Ovary (tissue), 7 donors: ENCODE measurements at regions not wholly inside any gene's neighbourhood (a gene's known extent, or its start where the extent isn't known, plus 50 kb on each side); places are given as distances from the start of the nearest gene placed in this dataset.

ENCODE experiments used
- DNase-seq, 5 donors: peaks; one replicate each; pipeline ENCODE4 v3.0.0-alpha.2; 2019 to 2020
- H3K27ac ChIP-seq, 2 donors: fragments of 200-600 bp; one replicate each; pipeline versions ENCODE4 v1.5.1 to v1.8.0; 2019 to 2022
- H3K27me3 ChIP-seq: fragments of 200-600 bp; one replicate; pipeline ENCODE4 v1.8.0; 2022
- H3K36me3 ChIP-seq: fragments of 200-600 bp; sonication (generic); one replicate; pipeline ENCODE4 v1.5.1; 2019
- H3K4me1 ChIP-seq: one replicate; pipeline ENCODE4 v1.8.1; 2013; ENCODE audit warnings: mild to moderate bottlenecking, moderate library complexity; ENCODE audit not compliant: insufficient read depth
- H3K4me3 ChIP-seq: fragments of 200-600 bp; sonication (generic); one replicate; pipeline ENCODE4 v1.5.1; 2017
- H3K9me3 ChIP-seq, 2 donors: fragments of 200-600 bp in 1 of 2; sonication (generic) in 1 of 2; one replicate each; pipeline versions ENCODE4 v1.5.1 to v1.8.1; 2013 to 2019; ENCODE audit warnings: mild to moderate bottlenecking in 1 of 2, moderate library complexity in 1 of 2
- EP300 ChIP-seq: sonication (generic); formaldehyde crosslinking; IDR thresholded peaks from one replicate; pipeline ENCODE4 v1.6.1; 2017; ENCODE audit warnings: antibody characterized with exemption
- POLR2A ChIP-seq: fragments of 450-650 bp; IDR thresholded peaks from one replicate; pipeline ENCODE4 v1.6.1; 2017; ENCODE audit warnings: antibody characterized with exemption, mild to moderate bottlenecking, moderate library complexity
- WGBS, 3 donors: extraction: QIAGEN DNeasy Blood & Tissue Kit in 1 of 3; methylation state at CpG; one replicate each; pipeline versions ENCODE4 v1.1.5 to v1.1.7; 2013 to 2017; 5-methylcytosine and 5-hydroxymethylcytosine counted together
- intact Hi-C, 4 donors: fragments of 100-400 bp; cut with DNase I; formaldehyde crosslinking; loops; one replicate each; pipeline versions ENCODE4 v1.11.0 to v1.15.1; 2022 to 2023
- TF ChIP-seq, protein P1 (sequence below), 3 donors: fragments of 450-650 bp in 2 of 3; fragments of 200-600 bp in 1 of 3; IDR thresholded peaks; one replicate each; pipeline versions ENCODE4 v1.5.1 to v1.8.0; 2016 to 2022; ENCODE audit warnings: antibody characterized with exemption in 3 of 3, mild to moderate bottlenecking in 1 of 3
- donor health status: DM: no; HTN: no; CAD: no; lungs with moderate emphysema.
- donor health status: DM: no; HTN: no; CAD: no.
- donor health status: Bipolar disorder and iron deficiency.
- donor health status: DM: no; HTN: no; CAD: no.
- donor health status: DM: yes; HTN: yes; CAD: no.

DNA sequence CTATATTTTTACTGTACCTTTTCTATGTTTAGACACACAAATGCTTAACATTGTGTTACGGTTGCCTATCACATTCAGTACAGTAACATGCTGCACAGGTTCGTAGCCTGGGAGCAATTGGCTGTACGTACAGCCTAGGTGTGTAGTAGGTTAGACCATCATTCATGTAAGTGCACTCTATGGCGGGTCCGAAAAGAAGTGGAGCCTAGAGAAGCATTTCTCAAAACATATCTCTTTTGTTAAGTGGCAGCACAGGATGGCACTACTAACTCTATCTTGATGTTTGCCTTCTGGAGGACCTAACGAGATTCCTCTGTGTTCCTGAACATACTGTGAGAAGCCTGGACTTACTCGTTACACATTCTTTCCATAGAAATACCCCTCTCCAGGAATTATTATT, 132.3 kb upstream of the ADPGK start:
- no peak for DNase-seq
- 72 to 84% (median 81%) methylated on average over 7 of the region's 7 CpGs for WGBS, 3 donors
- no peak overlapping the region for H3K27ac ChIP-seq
- intact Hi-C loops, result no loop called here
- no peaks in the 10 kb centered on the region for H3K27me3 ChIP-seq
- no peak overlapping the region for H3K4me3 ChIP-seq
- H3K4me1 ChIP-seq, result no peaks in the 10 kb centered on the region
- no peak for TF ChIP-seq EP300
- no peak for TF ChIP-seq POLR2A
- TF ChIP-seq, protein P1, sequence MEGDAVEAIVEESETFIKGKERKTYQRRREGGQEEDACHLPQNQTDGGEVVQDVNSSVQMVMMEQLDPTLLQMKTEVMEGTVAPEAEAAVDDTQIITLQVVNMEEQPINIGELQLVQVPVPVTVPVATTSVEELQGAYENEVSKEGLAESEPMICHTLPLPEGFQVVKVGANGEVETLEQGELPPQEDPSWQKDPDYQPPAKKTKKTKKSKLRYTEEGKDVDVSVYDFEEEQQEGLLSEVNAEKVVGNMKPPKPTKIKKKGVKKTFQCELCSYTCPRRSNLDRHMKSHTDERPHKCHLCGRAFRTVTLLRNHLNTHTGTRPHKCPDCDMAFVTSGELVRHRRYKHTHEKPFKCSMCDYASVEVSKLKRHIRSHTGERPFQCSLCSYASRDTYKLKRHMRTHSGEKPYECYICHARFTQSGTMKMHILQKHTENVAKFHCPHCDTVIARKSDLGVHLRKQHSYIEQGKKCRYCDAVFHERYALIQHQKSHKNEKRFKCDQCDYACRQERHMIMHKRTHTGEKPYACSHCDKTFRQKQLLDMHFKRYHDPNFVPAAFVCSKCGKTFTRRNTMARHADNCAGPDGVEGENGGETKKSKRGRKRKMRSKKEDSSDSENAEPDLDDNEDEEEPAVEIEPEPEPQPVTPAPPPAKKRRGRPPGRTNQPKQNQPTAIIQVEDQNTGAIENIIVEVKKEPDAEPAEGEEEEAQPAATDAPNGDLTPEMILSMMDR (IDR thresholded peaks at IDR 0.05), result no peak
- no peaks in the 10 kb centered on the region for H3K9me3 ChIP-seq
- no peaks in the 10 kb centered on the region for H3K36me3 ChIP-seq

DNA sequence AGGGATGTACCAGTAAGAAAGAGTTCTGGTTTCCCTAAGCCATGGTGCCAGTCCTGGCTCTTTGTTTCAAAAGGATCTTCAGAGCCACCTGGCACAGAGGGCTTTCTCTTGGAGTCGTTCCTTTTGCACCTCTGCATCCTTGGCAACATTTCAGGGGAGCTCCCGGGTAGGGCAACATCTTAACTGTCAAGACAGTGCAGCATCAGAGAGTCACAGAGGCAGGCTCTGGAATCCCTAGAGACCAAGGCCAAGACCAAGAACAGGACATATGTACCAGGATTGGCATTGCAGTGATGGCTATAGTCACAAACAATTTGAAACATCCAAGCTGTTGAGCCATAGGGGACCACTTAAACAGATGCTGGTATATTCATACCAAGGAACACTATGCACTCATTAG, 129.4 kb upstream of the ADPGK start:
- intact Hi-C loops, result no loop called here

DNA sequence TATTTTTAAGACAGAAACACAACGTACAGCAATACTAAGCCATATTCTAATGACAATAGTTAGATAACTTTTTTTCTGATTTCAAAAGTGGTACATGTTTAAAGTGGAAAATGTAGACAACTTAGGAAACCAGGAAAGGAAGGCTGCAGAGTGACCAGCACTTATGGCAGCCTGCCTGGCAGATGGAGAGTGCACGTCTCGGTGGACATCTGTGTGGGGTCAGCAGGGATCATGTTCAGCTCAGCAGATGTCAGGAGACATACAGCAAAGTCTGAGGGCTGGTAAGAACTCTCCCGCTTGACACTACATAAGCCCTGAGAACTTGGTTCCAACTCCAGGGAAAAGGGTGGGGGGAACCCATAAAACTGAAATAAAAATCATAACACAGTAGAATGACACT, 128.6 kb upstream of the ADPGK start:
- intact Hi-C loops, result no loop called here
- TF ChIP-seq, protein P1 (IDR thresholded peaks at IDR 0.05), result no peak
- TF ChIP-seq POLR2A, result no peak
- no peak for TF ChIP-seq EP300

More for the DNA sequence above, 129.4 kb upstream of the ADPGK start:
- no peaks in the 10 kb centered on the region for H3K36me3 ChIP-seq
- H3K9me3 ChIP-seq, result no peaks in the 10 kb centered on the region
- H3K4me1 ChIP-seq, result no peaks in the 10 kb centered on the region
- 45 to 64% (median 61%) methylated on average over 2 of the region's 2 CpGs for WGBS, 3 donors
- DNase-seq, result no peak
- H3K4me3 ChIP-seq, result no peak overlapping the region
- H3K27me3 ChIP-seq, result no peaks in the 10 kb centered on the region
- TF ChIP-seq, protein P1 (IDR thresholded peaks at IDR 0.05), result no peak
- no peak for TF ChIP-seq EP300
- TF ChIP-seq POLR2A, result no peak
- H3K27ac ChIP-seq, result no peak overlapping the region

DNA sequence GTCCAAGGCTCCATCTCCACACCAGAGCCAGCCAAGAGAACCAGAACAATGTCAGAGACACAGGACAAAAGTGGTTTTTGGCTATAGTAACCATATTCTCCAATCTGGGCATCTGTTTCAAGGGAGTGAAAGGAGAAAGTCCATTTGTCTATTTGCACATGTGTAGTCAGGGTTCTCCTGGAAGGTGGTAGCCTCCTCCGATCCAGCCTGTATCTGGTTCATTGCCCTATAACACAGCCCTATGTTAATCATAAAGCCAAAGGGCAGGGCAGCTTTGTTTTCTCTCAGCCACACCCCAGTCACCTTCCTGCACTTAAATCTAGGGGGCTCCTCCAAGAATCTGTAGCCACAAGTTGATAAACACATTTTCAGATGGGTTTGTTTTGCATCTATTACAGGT, 128.1 kb upstream of the ADPGK start:
- no peak for TF ChIP-seq EP300
- TF ChIP-seq POLR2A, result no peak
- TF ChIP-seq, protein P1 (IDR thresholded peaks at IDR 0.05), result no peak
- intact Hi-C loops, result no loop called here

More for the DNA sequence above, 128.6 kb upstream of the ADPGK start:
- no peaks in the 10 kb centered on the region for H3K9me3 ChIP-seq
- DNase-seq, result no peak
- 44 to 53% (median 45%) methylated on average over 4 of the region's 4 CpGs for WGBS, 3 donors
- no peak overlapping the region for H3K27ac ChIP-seq
- no peaks in the 10 kb centered on the region for H3K36me3 ChIP-seq
- H3K27me3 ChIP-seq, result no peaks in the 10 kb centered on the region
- no peak overlapping the region for H3K4me3 ChIP-seq
- H3K4me1 ChIP-seq, result peaks cover 3% of the 10 kb centered on the region

DNA sequence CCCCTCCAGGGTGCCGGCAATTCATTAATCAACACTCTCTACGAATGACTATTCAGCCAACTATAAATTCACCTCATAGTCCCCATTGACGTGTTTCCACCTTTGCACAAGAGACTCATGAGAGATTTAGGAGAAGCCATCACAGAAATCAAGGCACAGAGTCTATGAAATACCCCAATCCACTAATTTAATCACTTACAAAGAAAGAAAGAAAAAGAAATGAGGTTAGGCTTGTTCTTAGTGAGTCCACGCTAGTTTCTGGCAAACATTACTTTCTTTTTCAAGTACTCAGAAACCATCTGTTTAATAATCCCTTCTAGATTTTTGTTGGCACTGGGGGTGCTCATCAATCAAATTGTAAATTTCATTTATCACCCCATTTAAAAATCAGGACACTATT, 125.2 kb upstream of the ADPGK start:
- Histone ChIP-seq H3K27me3 (no peaks in the 10 kb centered on the region), H3K4me3 (no peak overlapping the region), H3K9me3 (no peaks in the 10 kb centered on the region), H3K27ac (no peak overlapping the region), H3K4me1 (peaks cover 3% of the 10 kb centered on the region), H3K36me3 (no peaks in the 10 kb centered on the region)
- no peak for DNase-seq
- no peak for TF ChIP-seq EP300
- TF ChIP-seq, protein P1 (IDR thresholded peaks at IDR 0.05), result no peak
- TF ChIP-seq POLR2A, result no peak
- WGBS, 3 donors, result 70 to 82% (median 81%) methylated on average over 4 of the region's 4 CpGs
- intact Hi-C loops, result no loop called here

More for the DNA sequence above, 128.1 kb upstream of the ADPGK start:
- no peak overlapping the region for H3K27ac ChIP-seq
- no peak for DNase-seq
- H3K9me3 ChIP-seq, result no peaks in the 10 kb centered on the region
- no peaks in the 10 kb centered on the region for H3K36me3 ChIP-seq
- no peaks in the 10 kb centered on the region for H3K27me3 ChIP-seq
- peaks cover 3% of the 10 kb centered on the region for H3K4me1 ChIP-seq
- H3K4me3 ChIP-seq, result no peak overlapping the region
- 90 to 95% (median 92%) methylated on average over 1 of the region's 1 CpG for WGBS, 3 donors
